ENCODE measurements at regions not wholly inside any gene's neighbourhood (a gene's known extent, or its start where the extent isn't known, plus 50 kb on each side); places are given as distances from the start of the nearest gene placed in this dataset.

DNA sequence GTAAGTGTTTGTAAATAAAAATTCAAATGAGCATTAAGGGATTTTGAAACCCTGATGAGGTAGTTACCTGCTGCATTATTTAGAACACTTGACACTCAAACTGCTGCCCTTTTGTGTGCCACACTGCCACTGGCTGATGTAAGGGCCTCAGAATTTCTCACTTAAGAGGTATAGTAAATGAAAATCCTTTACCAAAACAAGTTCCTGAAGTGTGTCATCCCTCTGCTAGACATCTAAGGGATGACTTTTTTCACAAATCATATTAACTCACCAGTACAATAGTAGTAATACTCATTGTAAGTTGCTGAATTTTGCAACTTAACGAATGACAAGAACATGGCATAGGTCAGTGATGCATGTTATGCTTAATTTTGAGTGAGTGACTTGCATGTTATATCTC lies 274.9 kb upstream of the UBE2E3 start:
- WGBS, 2 donors: 66% methylated on average over 1 of the region's 1 CpG
- no peaks in the 10 kb centered on the region for H3K4me1 ChIP-seq
- intact Hi-C loops (cut with DNase I): no loop called here
- H3K27me3 ChIP-seq: no peaks in the 10 kb centered on the region
- no peak overlapping the region for H3K27ac ChIP-seq
- no peaks in the 10 kb centered on the region for H3K36me3 ChIP-seq (replicated peaks in 1 of 2; ENCODE audit: insufficient read depth in 1 of 2, low read depth in 2 of 2)
- no peak for DNase-seq
- peaks cover 0 to 3% (median 0%) of the 10 kb centered on the region in 3 donors for H3K9me3 ChIP-seq
- no peak for ATAC-seq
- no peak overlapping the region for H3K4me3 ChIP-seq
- TF ChIP-seq, protein P1, sequence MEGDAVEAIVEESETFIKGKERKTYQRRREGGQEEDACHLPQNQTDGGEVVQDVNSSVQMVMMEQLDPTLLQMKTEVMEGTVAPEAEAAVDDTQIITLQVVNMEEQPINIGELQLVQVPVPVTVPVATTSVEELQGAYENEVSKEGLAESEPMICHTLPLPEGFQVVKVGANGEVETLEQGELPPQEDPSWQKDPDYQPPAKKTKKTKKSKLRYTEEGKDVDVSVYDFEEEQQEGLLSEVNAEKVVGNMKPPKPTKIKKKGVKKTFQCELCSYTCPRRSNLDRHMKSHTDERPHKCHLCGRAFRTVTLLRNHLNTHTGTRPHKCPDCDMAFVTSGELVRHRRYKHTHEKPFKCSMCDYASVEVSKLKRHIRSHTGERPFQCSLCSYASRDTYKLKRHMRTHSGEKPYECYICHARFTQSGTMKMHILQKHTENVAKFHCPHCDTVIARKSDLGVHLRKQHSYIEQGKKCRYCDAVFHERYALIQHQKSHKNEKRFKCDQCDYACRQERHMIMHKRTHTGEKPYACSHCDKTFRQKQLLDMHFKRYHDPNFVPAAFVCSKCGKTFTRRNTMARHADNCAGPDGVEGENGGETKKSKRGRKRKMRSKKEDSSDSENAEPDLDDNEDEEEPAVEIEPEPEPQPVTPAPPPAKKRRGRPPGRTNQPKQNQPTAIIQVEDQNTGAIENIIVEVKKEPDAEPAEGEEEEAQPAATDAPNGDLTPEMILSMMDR (IDR thresholded peaks at IDR 0.05): no peak
- TF ChIP-seq POLR2A (IDR thresholded peaks at IDR 0.05): no peak

DNA sequence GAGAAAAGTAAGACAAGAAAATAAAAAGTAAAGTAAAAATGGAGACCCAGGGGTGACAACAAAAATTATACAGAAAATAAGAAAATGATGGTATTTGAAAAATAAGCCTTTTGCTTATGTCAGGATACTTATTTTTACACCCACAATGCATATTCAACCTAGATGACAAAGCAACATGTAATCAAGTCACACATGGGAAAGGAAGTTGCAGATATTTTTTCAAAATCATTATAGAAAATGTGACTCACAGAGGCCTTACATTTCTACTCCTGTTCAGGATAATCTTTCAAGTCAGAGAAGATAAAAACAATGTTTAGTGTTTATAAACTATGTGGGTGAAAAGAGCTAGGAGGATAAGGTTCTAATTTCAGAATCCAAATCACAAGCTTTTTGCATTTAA lies 275.3 kb upstream of the UBE2E3 start:
- no peak overlapping the region for H3K27ac ChIP-seq
- H3K36me3 ChIP-seq (replicated peaks in 1 of 2; ENCODE audit: insufficient read depth in 1 of 2, low read depth in 2 of 2): no peaks in the 10 kb centered on the region
- no peak for DNase-seq
- no peak overlapping the region for H3K4me3 ChIP-seq
- H3K27me3 ChIP-seq: no peaks in the 10 kb centered on the region
- no peak for ATAC-seq
- TF ChIP-seq, protein P1 (IDR thresholded peaks at IDR 0.05): no peak
- no peak for TF ChIP-seq POLR2A (IDR thresholded peaks at IDR 0.05)
- intact Hi-C loops (cut with DNase I): no loop called here
- H3K9me3 ChIP-seq: peaks cover 0 to 3% (median 0%) of the 10 kb centered on the region in 3 donors
- H3K4me1 ChIP-seq: no peaks in the 10 kb centered on the region

DNA sequence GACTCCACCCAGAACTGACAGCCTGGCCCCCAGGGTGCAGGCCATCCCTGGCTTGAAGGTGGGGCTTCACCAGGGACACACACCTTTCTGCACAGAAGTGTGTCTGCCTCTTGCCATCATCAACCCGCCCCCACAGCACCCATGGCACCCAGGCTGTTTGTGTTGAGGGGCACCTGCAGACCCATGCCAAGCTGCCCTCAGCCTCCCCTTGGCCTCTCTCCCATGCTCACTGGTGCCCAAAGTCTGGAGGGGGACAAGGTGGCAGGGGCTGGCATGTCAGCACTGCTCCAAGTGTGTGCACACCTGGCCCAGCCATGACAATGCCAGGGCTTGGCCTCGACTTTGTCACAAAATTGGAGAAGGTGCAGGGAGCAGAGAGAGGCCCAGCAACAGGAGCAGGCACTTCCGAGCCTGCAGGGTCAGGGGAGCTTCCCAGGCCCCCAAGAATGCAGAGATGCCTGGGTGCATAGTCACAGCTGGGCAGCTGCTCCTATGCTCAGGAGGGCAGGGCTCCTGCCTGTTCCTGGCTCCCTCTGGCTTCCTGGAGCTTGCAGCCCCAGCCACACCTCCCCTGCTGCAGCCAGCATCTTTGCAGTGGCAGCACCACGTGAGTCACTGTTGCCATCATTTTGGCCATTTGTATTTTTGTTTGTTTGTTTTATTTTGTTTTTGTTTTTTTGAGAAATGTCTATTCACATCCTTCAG lies 280.6 kb upstream of the UBE2E3 start:
- Histone ChIP-seq H3K27ac (no peak overlapping the region), H3K36me3 (replicated peaks in 1 of 2; ENCODE audit: insufficient read depth in 1 of 2, low read depth in 2 of 2) (no peaks in the 10 kb centered on the region), H3K4me1 (no peaks in the 10 kb centered on the region), H3K27me3 (no peaks in the 10 kb centered on the region), H3K4me3 (no peak overlapping the region), H3K9me3 (no peaks in the 10 kb centered on the region)
- ATAC-seq (no peak), DNase-seq (no peak)
- WGBS, 2 donors: 54 to 75% methylated on average over 2 to 4 of the region's 4 CpGs
- TF ChIP-seq, protein P1 (IDR thresholded peaks at IDR 0.05): no peak
- TF ChIP-seq POLR2A (IDR thresholded peaks at IDR 0.05): no peak
- intact Hi-C loops (cut with DNase I): no loop called here

DNA sequence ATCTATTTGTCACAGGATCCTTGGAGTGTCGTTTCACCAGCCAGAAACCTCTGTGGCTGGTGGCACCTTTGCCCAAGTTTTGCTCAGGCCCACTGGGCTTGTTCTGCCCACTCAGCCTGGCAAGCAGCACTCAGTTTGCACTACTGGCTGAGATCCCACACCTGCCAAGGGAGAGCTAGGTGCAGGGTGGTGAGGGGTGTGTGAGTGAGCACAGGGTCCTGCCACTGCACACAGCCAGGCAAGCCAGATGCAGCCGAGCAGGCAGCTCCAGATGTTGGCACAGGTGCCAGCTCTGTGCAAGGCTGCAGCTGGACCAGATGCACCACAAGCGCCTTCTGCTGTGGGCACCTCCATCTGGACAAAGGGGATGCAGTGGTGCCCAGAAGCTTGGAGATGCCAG lies 281.7 kb upstream of the UBE2E3 start:
- Histone ChIP-seq H3K27me3 (no peaks in the 10 kb centered on the region), H3K27ac (no peak overlapping the region), H3K9me3 (no peaks in the 10 kb centered on the region), H3K4me1 (no peaks in the 10 kb centered on the region), H3K4me3 (no peak overlapping the region), H3K36me3 (replicated peaks in 1 of 2; ENCODE audit: insufficient read depth in 1 of 2, low read depth in 2 of 2) (no peaks in the 10 kb centered on the region)
- intact Hi-C loops (cut with DNase I): no loop called here
- DNase-seq (no peak), ATAC-seq (no peak)
- WGBS, 2 donors: 32 to 49% methylated on average over 1 to 3 of the region's 3 CpGs
- no peak for TF ChIP-seq POLR2A (IDR thresholded peaks at IDR 0.05)
- TF ChIP-seq, protein P1 (IDR thresholded peaks at IDR 0.05): no peak
